HEK293 (cell line): ENCODE measurements at regions not wholly inside any gene's neighbourhood (a gene's known extent, or its start where the extent isn't known, plus 50 kb on each side); places are given as distances from the start of the nearest gene placed in this dataset.

Source experiments
- CTCF ChIA-PET: fragments of 350-600 bp; formaldehyde crosslinking; extraction: SDS; loops from one replicate; lab custom pipeline; 2021; ENCODE audit warnings: antibody characterized with exemption; lab: Yijun Ruan, JAX
- POLR2A ChIA-PET: fragments of 300-600 bp; formaldehyde crosslinking; extraction: SDS; loops from one replicate; lab custom pipeline; 2020; ENCODE audit warnings: antibody characterized with exemption, inconsistent platforms; lab: Yijun Ruan, JAX
- H3K27ac ChIP-seq: fragments of 200-500 bp; sonication (Bioruptor generic); 2 replicates; pipeline ENCODE4 v1.5.1; 2014; ENCODE audit warnings: low read depth, low read length, control low read depth, inconsistent platforms; ENCODE audit errors: extremely low read depth
- H3K36me3 ChIP-seq, 2 experiments: fragments of 200-500 bp in 1 of 2; sonication (Bioruptor generic) in 1 of 2; 1 replicate in 1 of 2; 2 replicates in 1 of 2; pipeline ENCODE4 v1.5.1; 2014 to 2017; ENCODE audit warnings: inconsistent platforms in 2 of 2, low read length in 2 of 2; ENCODE audit not compliant: control insufficient read depth in 2 of 2, insufficient read depth in 1 of 2
- H3K4me1 ChIP-seq: fragments of 200-500 bp; sonication (Bioruptor generic); 2 replicates; pipeline ENCODE4 v1.5.1; 2014; ENCODE audit warnings: mild to moderate bottlenecking, low read length, inconsistent platforms; ENCODE audit not compliant: control insufficient read depth, insufficient read depth
- H3K4me3 ChIP-seq: 2 replicates; pipeline ENCODE4 v1.5.1; 2011; ENCODE audit warnings: low read depth, mild to moderate bottlenecking, control low read depth, low read length, moderate library complexity
- H3K9me3 ChIP-seq: fragments of 200-500 bp; sonication (Bioruptor generic); 2 replicates; pipeline ENCODE4 v1.5.1; 2014; ENCODE audit warnings: low read depth, low read length, inconsistent platforms; ENCODE audit not compliant: control insufficient read depth, insufficient read depth
- KLF10 ChIP-seq: fragments of 450-650 bp; IDR thresholded peaks from 2 replicates; pipeline ENCODE4 v1.5.1; 2018; ENCODE audit warnings: missing biosample characterization, mild to moderate bottlenecking, missing genetic modification characterization
- PRDM1 ChIP-seq: fragments of 450-650 bp; formaldehyde crosslinking; IDR thresholded peaks from 2 replicates; pipeline ENCODE4; 2016; ENCODE audit warnings: missing biosample characterization, missing genetic modification characterization
- RBAK ChIP-seq: fragments of 450-650 bp; formaldehyde crosslinking; IDR thresholded peaks from 2 replicates; pipeline ENCODE4 v1.5.1; 2016; ENCODE audit warnings: missing biosample characterization, missing genetic modification characterization
- ZBTB17 ChIP-seq: fragments of 450-650 bp; formaldehyde crosslinking; IDR thresholded peaks from 2 replicates; pipeline ENCODE4 v1.5.1; 2016; ENCODE audit warnings: missing biosample characterization, missing genetic modification characterization
- ZNF114 ChIP-seq: fragments of 450-650 bp; formaldehyde crosslinking; IDR thresholded peaks from 2 replicates; pipeline ENCODE4 v1.5.0; 2017; ENCODE audit warnings: missing biosample characterization, missing genetic modification characterization
- ZNF121 ChIP-seq: fragments of 450-650 bp; formaldehyde crosslinking; IDR thresholded peaks from 2 replicates; pipeline ENCODE4 v1.5.1; 2016; ENCODE audit warnings: missing biosample characterization, missing genetic modification characterization
- ZNF202 ChIP-seq: fragments of 450-650 bp; formaldehyde crosslinking; IDR thresholded peaks from 2 replicates; pipeline ENCODE4 v1.5.1; 2016; ENCODE audit warnings: missing biosample characterization, missing genetic modification characterization, borderline replicate concordance
- ZNF214 ChIP-seq: fragments of 450-650 bp; formaldehyde crosslinking; IDR thresholded peaks from 2 replicates; pipeline ENCODE4 v1.5.1; 2017; ENCODE audit warnings: missing biosample characterization, mild to moderate bottlenecking, missing genetic modification characterization, borderline replicate concordance
- ZNF24 ChIP-seq: fragments of 450-650 bp; formaldehyde crosslinking; IDR thresholded peaks from 2 replicates; pipeline ENCODE4 v1.5.1; 2016; ENCODE audit warnings: missing biosample characterization, missing genetic modification characterization
- ZNF302 ChIP-seq: fragments of 450-650 bp; formaldehyde crosslinking; IDR thresholded peaks from 2 replicates; pipeline ENCODE4 v1.5.1; 2016; ENCODE audit warnings: missing biosample characterization, missing genetic modification characterization, low read depth
- ZNF366 ChIP-seq: fragments of 450-650 bp; formaldehyde crosslinking; conservative IDR thresholded peaks from 2 replicates; pipeline ENCODE4 v1.5.1; 2016; ENCODE audit warnings: missing biosample characterization, missing genetic modification characterization
- ZNF510 ChIP-seq: fragments of 450-650 bp; formaldehyde crosslinking; IDR thresholded peaks from 2 replicates; pipeline ENCODE4 v1.5.1; 2018; ENCODE audit warnings: mild to moderate bottlenecking, missing genetic modification characterization, missing biosample characterization; ENCODE audit not compliant: insufficient replicate concordance
- ZNF548 ChIP-seq: fragments of 450-650 bp; formaldehyde crosslinking; IDR thresholded peaks from 2 replicates; pipeline ENCODE4 v1.5.1; 2016; ENCODE audit warnings: missing biosample characterization, missing genetic modification characterization
- ZNF76 ChIP-seq: fragments of 450-650 bp; formaldehyde crosslinking; IDR thresholded peaks from 2 replicates; pipeline ENCODE4; 2016; ENCODE audit warnings: low read depth, missing biosample characterization, missing genetic modification characterization, borderline replicate concordance
- TF ChIP-seq, protein P1 (sequence below): fragments of 450-650 bp; formaldehyde crosslinking; IDR thresholded peaks from 2 replicates; pipeline ENCODE4 v1.5.1; 2016; ENCODE audit warnings: missing biosample characterization, missing genetic modification characterization
- TF ChIP-seq, protein P2 (sequence below): fragments of 450-650 bp; IDR thresholded peaks from 2 replicates; pipeline ENCODE4 v1.5.1; 2018; ENCODE audit warnings: missing biosample characterization, missing genetic modification characterization
- TF ChIP-seq, protein P3 (sequence below): fragments of 450-650 bp; formaldehyde crosslinking; optimal IDR thresholded peaks from 2 replicates; pipeline ENCODE3; 2016; ENCODE audit warnings: missing biosample characterization, mild to moderate bottlenecking, missing genetic modification characterization
- TF ChIP-seq, protein P4 (sequence below): fragments of 450-650 bp; formaldehyde crosslinking; IDR thresholded peaks from 2 replicates; pipeline ENCODE4 v1.5.1; 2016; ENCODE audit warnings: missing biosample characterization, missing genetic modification characterization
- TF ChIP-seq, protein P5 (sequence below): sonication (generic); formaldehyde crosslinking; IDR thresholded peaks from 2 replicates; pipeline ENCODE4 v1.8.1; 2022; ENCODE audit warnings: mild to moderate bottlenecking, moderate library complexity, missing genetic modification reagents

DNA sequence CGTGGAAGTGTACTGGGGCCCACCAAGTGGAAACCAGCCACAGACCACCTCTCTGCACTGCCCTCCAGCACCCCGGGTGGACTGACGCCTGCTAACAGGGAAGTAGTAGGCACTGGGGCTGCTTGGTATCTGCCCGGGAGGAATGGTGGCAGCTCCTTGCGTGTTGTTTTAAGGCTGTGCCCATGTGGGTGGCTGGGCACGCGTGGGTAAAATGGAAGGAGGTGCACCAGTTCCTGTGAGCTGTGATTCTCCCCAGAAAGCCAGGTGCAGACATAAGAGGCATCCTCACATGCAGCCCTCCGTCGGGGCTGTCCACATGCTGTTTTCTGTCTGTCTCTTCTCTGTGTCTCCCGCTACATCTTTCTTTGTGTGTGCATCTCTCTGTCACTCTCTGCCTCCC, 122.3 kb downstream of the ENGASE start:
- no peak for TF ChIP-seq ZNF202 (tag by site-specific recombination)
- TF ChIP-seq ZNF214, result no peak
- no peak for TF ChIP-seq KLF10 (tag by site-specific recombination)
- TF ChIP-seq ZNF302 (tag by site-specific recombination), result no peak
- TF ChIP-seq ZNF121 (tag by site-specific recombination), result no peak
- TF ChIP-seq ZNF24 (tag by site-specific recombination), result no peak
- TF ChIP-seq ZNF366 (tag by site-specific recombination), result no peak
- TF ChIP-seq ZNF114, result no peak
- no peak for TF ChIP-seq RBAK (tag by site-specific recombination)
- TF ChIP-seq PRDM1 (tag by site-specific recombination), result no peak
- TF ChIP-seq, protein P1, sequence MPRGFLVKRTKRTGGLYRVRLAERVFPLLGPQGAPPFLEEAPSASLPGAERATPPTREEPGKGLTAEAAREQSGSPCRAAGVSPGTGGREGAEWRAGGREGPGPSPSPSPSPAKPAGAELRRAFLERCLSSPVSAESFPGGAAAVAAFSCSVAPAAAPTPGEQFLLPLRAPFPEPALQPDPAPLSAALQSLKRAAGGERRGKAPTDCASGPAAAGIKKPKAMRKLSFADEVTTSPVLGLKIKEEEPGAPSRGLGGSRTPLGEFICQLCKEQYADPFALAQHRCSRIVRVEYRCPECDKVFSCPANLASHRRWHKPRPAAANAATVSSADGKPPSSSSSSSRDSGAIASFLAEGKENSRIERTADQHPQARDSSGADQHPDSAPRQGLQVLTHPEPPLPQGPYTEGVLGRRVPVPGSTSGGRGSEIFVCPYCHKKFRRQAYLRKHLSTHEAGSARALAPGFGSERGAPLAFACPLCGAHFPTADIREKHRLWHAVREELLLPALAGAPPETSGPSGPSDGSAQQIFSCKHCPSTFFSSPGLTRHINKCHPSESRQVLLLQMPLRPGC, result no peak
- TF ChIP-seq, protein P2, sequence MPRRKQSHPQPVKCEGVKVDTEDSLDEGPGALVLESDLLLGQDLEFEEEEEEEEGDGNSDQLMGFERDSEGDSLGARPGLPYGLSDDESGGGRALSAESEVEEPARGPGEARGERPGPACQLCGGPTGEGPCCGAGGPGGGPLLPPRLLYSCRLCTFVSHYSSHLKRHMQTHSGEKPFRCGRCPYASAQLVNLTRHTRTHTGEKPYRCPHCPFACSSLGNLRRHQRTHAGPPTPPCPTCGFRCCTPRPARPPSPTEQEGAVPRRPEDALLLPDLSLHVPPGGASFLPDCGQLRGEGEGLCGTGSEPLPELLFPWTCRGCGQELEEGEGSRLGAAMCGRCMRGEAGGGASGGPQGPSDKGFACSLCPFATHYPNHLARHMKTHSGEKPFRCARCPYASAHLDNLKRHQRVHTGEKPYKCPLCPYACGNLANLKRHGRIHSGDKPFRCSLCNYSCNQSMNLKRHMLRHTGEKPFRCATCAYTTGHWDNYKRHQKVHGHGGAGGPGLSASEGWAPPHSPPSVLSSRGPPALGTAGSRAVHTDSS, result no peak
- TF ChIP-seq ZBTB17 (tag by site-specific recombination), result no peak
- no peak for TF ChIP-seq ZNF510
- CTCF ChIA-PET, result interaction anchor here (0.6 kb wide), 1 partner anchor 215 kb away, joined by 3 read pairs; no protein-coding TSS in a partner anchor
- H3K4me1 ChIP-seq, result no peaks in the 10 kb centered on the region
- no peaks in the 10 kb centered on the region for H3K9me3 ChIP-seq
- POLR2A ChIA-PET, result no interaction called here
- no peak overlapping the region for H3K4me3 ChIP-seq
- no peak overlapping the region for H3K27ac ChIP-seq
- no peaks in the 10 kb centered on the region for H3K36me3 ChIP-seq

DNA sequence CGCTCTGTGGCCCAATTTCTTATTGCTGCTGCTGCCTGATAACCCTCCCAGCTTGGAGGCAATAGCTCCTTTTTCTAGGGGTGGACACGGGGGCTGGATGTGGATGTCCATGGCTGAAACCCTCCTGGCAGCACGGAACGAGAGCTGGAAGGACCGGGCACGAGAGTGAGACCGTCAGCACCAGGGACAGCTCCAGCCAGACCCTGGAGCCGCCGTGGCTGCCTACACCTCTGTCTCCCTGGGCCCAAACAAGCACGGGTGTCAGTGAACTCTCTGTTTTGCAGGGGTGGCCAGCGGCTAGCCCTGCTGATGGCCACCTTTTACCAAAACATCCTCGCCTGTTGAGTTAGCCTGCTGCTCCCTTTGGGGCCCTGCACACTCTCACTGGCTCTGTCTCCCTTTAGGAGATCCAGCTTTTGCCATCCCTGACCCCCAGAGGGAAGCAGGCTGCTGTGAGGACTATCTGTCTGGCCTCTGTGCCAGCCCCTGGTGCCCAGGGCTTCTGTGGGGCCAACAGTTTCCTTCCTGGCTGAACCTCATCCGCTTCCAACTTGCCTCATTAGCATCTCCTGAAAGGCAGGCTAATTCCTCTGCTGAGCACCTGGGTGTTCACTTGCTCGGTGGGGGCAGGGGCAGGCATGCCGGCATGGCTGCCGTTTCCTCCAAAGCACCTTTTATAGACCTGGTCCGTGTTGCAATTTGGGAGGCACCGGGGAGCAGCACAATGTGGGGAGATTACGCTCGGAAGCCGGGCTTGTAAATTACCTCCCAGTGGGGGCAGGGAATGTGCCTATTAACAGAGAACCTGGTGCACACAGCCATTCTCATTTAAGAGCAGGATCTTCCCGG, 118.1 kb downstream of the ENGASE start:
- Histone ChIP-seq H3K4me3 (no peak overlapping the region), H3K27ac (no peak overlapping the region), H3K4me1 (no peaks in the 10 kb centered on the region)
- TF ChIP-seq ZNF548 (tag by site-specific recombination) (no peak), ZNF76 (no peak)
- TF ChIP-seq, protein P3, sequence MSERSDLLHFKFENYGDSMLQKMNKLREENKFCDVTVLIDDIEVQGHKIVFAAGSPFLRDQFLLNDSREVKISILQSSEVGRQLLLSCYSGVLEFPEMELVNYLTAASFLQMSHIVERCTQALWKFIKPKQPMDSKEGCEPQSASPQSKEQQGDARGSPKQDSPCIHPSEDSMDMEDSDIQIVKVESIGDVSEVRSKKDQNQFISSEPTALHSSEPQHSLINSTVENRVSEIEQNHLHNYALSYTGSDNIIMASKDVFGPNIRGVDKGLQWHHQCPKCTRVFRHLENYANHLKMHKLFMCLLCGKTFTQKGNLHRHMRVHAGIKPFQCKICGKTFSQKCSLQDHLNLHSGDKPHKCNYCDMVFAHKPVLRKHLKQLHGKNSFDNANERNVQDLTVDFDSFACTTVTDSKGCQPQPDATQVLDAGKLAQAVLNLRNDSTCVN, result peak; percentile 12
- TF ChIP-seq, protein P4, sequence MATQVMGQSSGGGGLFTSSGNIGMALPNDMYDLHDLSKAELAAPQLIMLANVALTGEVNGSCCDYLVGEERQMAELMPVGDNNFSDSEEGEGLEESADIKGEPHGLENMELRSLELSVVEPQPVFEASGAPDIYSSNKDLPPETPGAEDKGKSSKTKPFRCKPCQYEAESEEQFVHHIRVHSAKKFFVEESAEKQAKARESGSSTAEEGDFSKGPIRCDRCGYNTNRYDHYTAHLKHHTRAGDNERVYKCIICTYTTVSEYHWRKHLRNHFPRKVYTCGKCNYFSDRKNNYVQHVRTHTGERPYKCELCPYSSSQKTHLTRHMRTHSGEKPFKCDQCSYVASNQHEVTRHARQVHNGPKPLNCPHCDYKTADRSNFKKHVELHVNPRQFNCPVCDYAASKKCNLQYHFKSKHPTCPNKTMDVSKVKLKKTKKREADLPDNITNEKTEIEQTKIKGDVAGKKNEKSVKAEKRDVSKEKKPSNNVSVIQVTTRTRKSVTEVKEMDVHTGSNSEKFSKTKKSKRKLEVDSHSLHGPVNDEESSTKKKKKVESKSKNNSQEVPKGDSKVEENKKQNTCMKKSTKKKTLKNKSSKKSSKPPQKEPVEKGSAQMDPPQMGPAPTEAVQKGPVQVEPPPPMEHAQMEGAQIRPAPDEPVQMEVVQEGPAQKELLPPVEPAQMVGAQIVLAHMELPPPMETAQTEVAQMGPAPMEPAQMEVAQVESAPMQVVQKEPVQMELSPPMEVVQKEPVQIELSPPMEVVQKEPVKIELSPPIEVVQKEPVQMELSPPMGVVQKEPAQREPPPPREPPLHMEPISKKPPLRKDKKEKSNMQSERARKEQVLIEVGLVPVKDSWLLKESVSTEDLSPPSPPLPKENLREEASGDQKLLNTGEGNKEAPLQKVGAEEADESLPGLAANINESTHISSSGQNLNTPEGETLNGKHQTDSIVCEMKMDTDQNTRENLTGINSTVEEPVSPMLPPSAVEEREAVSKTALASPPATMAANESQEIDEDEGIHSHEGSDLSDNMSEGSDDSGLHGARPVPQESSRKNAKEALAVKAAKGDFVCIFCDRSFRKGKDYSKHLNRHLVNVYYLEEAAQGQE (tag by site-specific recombination), result peak; percentile 98
- TF ChIP-seq, protein P5, sequence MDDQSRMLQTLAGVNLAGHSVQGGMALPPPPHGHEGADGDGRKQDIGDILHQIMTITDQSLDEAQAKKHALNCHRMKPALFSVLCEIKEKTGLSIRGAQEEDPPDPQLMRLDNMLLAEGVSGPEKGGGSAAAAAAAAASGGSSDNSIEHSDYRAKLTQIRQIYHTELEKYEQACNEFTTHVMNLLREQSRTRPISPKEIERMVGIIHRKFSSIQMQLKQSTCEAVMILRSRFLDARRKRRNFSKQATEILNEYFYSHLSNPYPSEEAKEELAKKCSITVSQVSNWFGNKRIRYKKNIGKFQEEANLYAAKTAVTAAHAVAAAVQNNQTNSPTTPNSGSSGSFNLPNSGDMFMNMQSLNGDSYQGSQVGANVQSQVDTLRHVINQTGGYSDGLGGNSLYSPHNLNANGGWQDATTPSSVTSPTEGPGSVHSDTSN, result 0 out of 2 replicates have a peak, but pooled peaks have one; percentile 66
- TF ChIP-seq, all 188 proteins: peak for 3
- POLR2A ChIA-PET, result interaction anchor here (1.0 to 1.2 kb wide), 2 partner anchors 13 to 199 kb away, joined by 3 read pairs; no protein-coding TSS in a partner anchor
- no peaks in the 10 kb centered on the region for H3K36me3 ChIP-seq
- CTCF ChIA-PET, result interaction anchor here (0.6 to 3.4 kb wide), 6 partner anchors 12 to 210 kb away, joined by 3 to 43 read pairs (median 4); no protein-coding TSS in a partner anchor
- H3K9me3 ChIP-seq, result no peaks in the 10 kb centered on the region
